Endothelial cell of umbilical vein (primary cell): ENCODE measurements at regions not wholly inside any gene's neighbourhood (a gene's known extent, or its start where the extent isn't known, plus 50 kb on each side); places are given as distances from the start of the nearest gene placed in this dataset.
A peak's percentile ranks its signal among the peaks of the same experiment; 100 is the strongest.

Experiments used
- BruUV-seq: library from RNA; stranded (reverse); fragments of 400-500 nt; replicated peaks from 2 replicates; lab custom pipeline; 2021; lab: Mats Ljungman, UMichigan
- CTCF ChIA-PET: fragments of 300-600, 350-600 bp; sonication (Branson Sonifier 250); formaldehyde crosslinking; loops from one replicate; lab custom pipeline; 2021; ENCODE audit warnings: antibody characterized with exemption, inconsistent platforms; lab: Charles Lee
- POLR2A ChIA-PET: fragments of 300-600, 350-600 bp; sonication (Branson Sonifier 250); formaldehyde crosslinking; loops from one replicate; lab custom pipeline; 2021; ENCODE audit warnings: antibody characterized with exemption, inconsistent platforms; lab: Charles Lee
- DNase-seq: peaks from one replicate; pipeline ENCODE4 v3.0.0-alpha.2; 2011; ENCODE audit warnings: low read depth, low spot score
- FAIRE-seq: peaks from 2 replicates; lab custom pipeline; 2011; peaks lifted over from hg19 to GRCh38; lab: Jason Lieb, UNC
- H2AFZ ChIP-seq: 2 replicates; pipeline ENCODE4 v1.6.0; 2012; ENCODE audit warnings: low read depth, low read length, control low read depth, inconsistent platforms
- H3K27ac ChIP-seq: 2 replicates; pipeline ENCODE4 v1.5.1; 2011; ENCODE audit warnings: low read depth, mild to moderate bottlenecking, control low read depth, low read length, moderate library complexity; ENCODE audit not compliant: insufficient read depth
- H3K27me3 ChIP-seq, 2 experiments: 2 replicates each; pipeline versions ENCODE4 v1.6.0 to v1.6.1; 2011; ENCODE audit warnings: low read length in 2 of 2, mixed read lengths in 1 of 2; ENCODE audit not compliant: control insufficient read depth in 2 of 2, insufficient read depth in 2 of 2
- H3K36me3 ChIP-seq, 2 experiments: 2 replicates in 1 of 2; 3 replicates in 1 of 2; pipeline ENCODE4 v1.5.1; 2011; ENCODE audit warnings: low read length in 2 of 2, mild to moderate bottlenecking in 1 of 2, moderate library complexity in 1 of 2; ENCODE audit not compliant: control insufficient read depth in 2 of 2, insufficient read depth in 2 of 2; ENCODE audit errors: extremely low read depth in 1 of 2
- H3K4me1 ChIP-seq: 3 replicates; pipeline ENCODE4 v1.5.1; 2011; ENCODE audit warnings: mild to moderate bottlenecking, low read length; ENCODE audit not compliant: control insufficient read depth, insufficient read depth; ENCODE audit errors: extremely low read depth
- H3K4me2 ChIP-seq: 2 replicates; pipeline ENCODE4 v1.6.1; 2011; ENCODE audit warnings: low read length, control low read depth, mixed read lengths; ENCODE audit not compliant: insufficient read depth
- H3K4me3 ChIP-seq, 3 experiments: fragments of 200-600 bp in 1 of 3; sonication (generic), shearing (Covaris generic) in 1 of 3; replicated peaks in 1 of 3; 2 replicates each; pipeline ENCODE4 v1.5.1; 2011 to 2016; ENCODE audit warnings: control low read depth in 3 of 3, low read length in 3 of 3, mild to moderate bottlenecking in 2 of 3, inconsistent platforms in 1 of 3, low read depth in 1 of 3, moderate library complexity in 1 of 3; ENCODE audit not compliant: insufficient read depth in 1 of 3
- H3K79me2 ChIP-seq: 2 replicates; pipeline ENCODE4 v1.6.0; 2012; ENCODE audit warnings: low read length, inconsistent platforms; ENCODE audit not compliant: control insufficient read depth, insufficient read depth
- H3K9ac ChIP-seq: replicated peaks from 2 replicates; pipeline ENCODE3; 2011; ENCODE audit warnings: low read length, control low read depth; ENCODE audit not compliant: insufficient read depth; ENCODE audit errors: extremely low read depth
- H3K9me1 ChIP-seq: replicated peaks from 3 replicates; pipeline ENCODE4 v1.6.0; 2011; ENCODE audit warnings: mild to moderate bottlenecking, low read length; ENCODE audit not compliant: control insufficient read depth, insufficient read depth; ENCODE audit errors: extremely low read depth
- H3K9me3 ChIP-seq: replicated peaks from 2 replicates; pipeline ENCODE4 v1.5.1; 2012; ENCODE audit warnings: low read length, inconsistent platforms; ENCODE audit not compliant: control insufficient read depth, insufficient read depth
- H4K20me1 ChIP-seq: replicated peaks from 2 replicates; pipeline ENCODE3; 2011; ENCODE audit warnings: mild to moderate bottlenecking, low read length; ENCODE audit not compliant: control insufficient read depth, insufficient read depth; ENCODE audit errors: extremely low read depth
- EZH2 ChIP-seq: IDR thresholded peaks from 2 replicates; pipeline ENCODE4 v1.6.1; 2012; ENCODE audit warnings: borderline replicate concordance, low read depth, mild to moderate bottlenecking, moderate library complexity, low read length, inconsistent platforms; ENCODE audit not compliant: severe bottlenecking
- FOS ChIP-seq: IDR thresholded peaks from 2 replicates; pipeline ENCODE4 v1.6.1; 2011; ENCODE audit warnings: mild to moderate bottlenecking, low read length, moderate library complexity, borderline replicate concordance; ENCODE audit not compliant: insufficient read depth
- JUN ChIP-seq: IDR thresholded peaks from 2 replicates; pipeline ENCODE4 v1.6.1; 2011; ENCODE audit warnings: borderline replicate concordance, low read depth; ENCODE audit not compliant: insufficient read length, insufficient read depth
- MYC ChIP-seq: IDR thresholded peaks from one replicate; pipeline ENCODE4 v1.6.1; 2011; ENCODE audit warnings: mild to moderate bottlenecking, low read depth, low read length
- POLR2A ChIP-seq: IDR thresholded peaks from 2 replicates; pipeline ENCODE4 v1.6.1; 2012; ENCODE audit warnings: low read depth, mild to moderate bottlenecking, control low read depth, low read length
- dilution Hi-C: fragments of 300-500 bp; cut with MboI; formaldehyde crosslinking; loops from one replicate; pipeline ENCODE4 v1.15.0; 2019; ENCODE audit warnings: low sequenced_read_pairs; ENCODE audit not compliant: extremely low pct_ligation_motif_present
- intact Hi-C: fragments of 100-400 bp; cut with micrococcal nuclease; formaldehyde crosslinking; loops from one replicate; pipeline ENCODE4 v1.10.0; 2022
- TF ChIP-seq, protein P1 (sequence below), 2 donors: IDR thresholded peaks; 1 replicate in 1 of 2; 2 replicates in 1 of 2; pipeline ENCODE4 v1.5.1; 2011; ENCODE audit warnings: low read length in 2 of 2, mild to moderate bottlenecking in 2 of 2, moderate library complexity in 2 of 2, control low read depth in 1 of 2, inconsistent platforms in 1 of 2, low read depth in 1 of 2; ENCODE audit not compliant: insufficient read depth in 1 of 2; ENCODE audit errors: extremely low read depth in 1 of 2

DNA sequence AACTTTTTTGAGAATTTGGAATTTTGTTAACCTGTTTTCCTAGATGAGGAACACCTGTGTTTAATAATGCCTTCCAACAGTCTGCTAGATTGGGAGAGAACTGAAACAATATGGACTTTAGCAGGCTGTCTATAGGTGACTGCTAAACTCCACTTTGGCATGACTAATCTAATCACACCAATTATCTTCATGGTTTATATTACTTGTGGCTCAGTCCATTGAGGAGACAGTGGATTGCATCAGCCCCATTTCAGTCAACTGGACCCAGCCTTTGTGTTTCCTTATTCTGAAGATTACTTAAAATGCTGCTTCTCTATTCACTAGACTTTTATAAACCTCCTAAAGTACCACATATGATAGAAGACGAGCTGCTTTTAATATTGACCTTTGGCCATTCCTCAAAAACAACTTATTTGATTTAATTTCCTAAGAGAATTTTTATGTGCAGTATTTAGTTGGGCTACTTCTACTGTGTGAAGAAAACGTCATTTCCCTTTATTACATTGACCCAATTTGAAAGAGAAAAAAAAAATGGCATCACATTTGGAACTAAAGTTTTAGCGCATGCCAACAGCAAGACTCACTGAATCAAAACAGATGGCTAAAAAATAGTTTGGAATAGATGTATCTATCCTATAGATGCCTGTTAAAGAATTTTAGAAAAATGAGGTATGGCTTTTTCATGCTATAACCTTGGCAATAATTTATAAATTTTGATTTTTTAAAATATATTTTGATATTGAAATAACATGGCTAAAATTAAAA, 295.8 kb downstream of the NDFIP2 start:
- CTCF ChIA-PET = interaction anchor here (1.6 to 3.3 kb wide), 5 partner anchors 10 to 583 kb away, joined by 3 to 20 read pairs (median 13); no protein-coding TSS in a partner anchor
- no peaks in the 10 kb centered on the region for H3K36me3 ChIP-seq
- intact Hi-C loops (loop anchor here (1.0 to 10.0 kb wide), 9 partner anchors 97 to 1241 kb away; no protein-coding TSS in a partner anchor), dilution Hi-C loops (no loop called here)
- no peaks in the 10 kb centered on the region for H3K9me3 ChIP-seq
- no peak overlapping the region for H3K27ac ChIP-seq
- H3K27me3 ChIP-seq = no peaks in the 10 kb centered on the region
- H4K20me1 ChIP-seq = no peaks in the 10 kb centered on the region
- no TSS peak for BruUV-seq
- no peak overlapping the region for H3K4me3 ChIP-seq
- no peak for TF ChIP-seq FOS
- TF ChIP-seq JUN = no peak
- no peak for TF ChIP-seq POLR2A
- no peak for TF ChIP-seq EZH2
- DNase-seq (no peak), FAIRE-seq (peak; percentile 26)
- H3K4me2 ChIP-seq = no peak overlapping the region
- no peak overlapping the region for H3K9ac ChIP-seq
- peaks cover 4% of the 10 kb centered on the region for H3K4me1 ChIP-seq
- no peaks in the 10 kb centered on the region for H3K9me1 ChIP-seq
- POLR2A ChIA-PET = no interaction called here
- H2AFZ ChIP-seq = peak overlapping the region; percentile 13
- H3K79me2 ChIP-seq = no peaks in the 10 kb centered on the region

DNA sequence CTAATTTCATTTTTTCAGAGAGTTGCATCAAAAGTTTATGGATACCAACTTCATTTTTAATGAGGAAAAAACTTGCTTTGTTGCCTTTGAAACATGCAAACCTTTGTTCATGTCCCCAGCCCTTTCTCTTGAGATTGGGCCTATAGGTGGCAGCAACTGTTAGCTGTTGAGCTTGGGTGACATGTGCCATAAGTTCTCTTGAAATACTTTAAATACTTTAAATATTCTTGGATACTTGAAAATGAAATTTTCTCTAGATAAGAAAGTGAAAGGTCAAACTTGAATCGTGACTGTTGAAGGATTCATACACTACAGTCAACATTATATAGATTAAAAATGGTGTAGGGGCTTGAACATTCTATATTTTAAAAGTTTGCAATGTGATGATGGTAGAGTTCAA, 294.9 kb downstream of the NDFIP2 start:
- no peaks in the 10 kb centered on the region for H3K36me3 ChIP-seq
- H3K4me2 ChIP-seq = no peak overlapping the region
- DNase-seq (peak; percentile 87), FAIRE-seq (peak; percentile 64)
- H3K9ac ChIP-seq = no peak overlapping the region
- H3K27me3 ChIP-seq = no peaks in the 10 kb centered on the region
- H2AFZ ChIP-seq = peak overlapping the region; percentile 46
- intact Hi-C loops = loop anchor here (1.0 to 10.0 kb wide), 10 partner anchors 97 to 1241 kb away; no protein-coding TSS in a partner anchor
- no peak overlapping the region for H3K4me3 ChIP-seq
- TF ChIP-seq, protein P1, sequence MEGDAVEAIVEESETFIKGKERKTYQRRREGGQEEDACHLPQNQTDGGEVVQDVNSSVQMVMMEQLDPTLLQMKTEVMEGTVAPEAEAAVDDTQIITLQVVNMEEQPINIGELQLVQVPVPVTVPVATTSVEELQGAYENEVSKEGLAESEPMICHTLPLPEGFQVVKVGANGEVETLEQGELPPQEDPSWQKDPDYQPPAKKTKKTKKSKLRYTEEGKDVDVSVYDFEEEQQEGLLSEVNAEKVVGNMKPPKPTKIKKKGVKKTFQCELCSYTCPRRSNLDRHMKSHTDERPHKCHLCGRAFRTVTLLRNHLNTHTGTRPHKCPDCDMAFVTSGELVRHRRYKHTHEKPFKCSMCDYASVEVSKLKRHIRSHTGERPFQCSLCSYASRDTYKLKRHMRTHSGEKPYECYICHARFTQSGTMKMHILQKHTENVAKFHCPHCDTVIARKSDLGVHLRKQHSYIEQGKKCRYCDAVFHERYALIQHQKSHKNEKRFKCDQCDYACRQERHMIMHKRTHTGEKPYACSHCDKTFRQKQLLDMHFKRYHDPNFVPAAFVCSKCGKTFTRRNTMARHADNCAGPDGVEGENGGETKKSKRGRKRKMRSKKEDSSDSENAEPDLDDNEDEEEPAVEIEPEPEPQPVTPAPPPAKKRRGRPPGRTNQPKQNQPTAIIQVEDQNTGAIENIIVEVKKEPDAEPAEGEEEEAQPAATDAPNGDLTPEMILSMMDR (IDR thresholded peaks at IDR 0.05; ENCODE audit: extremely low read depth in 1 of 2, insufficient read depth in 1 of 2, low read depth in 1 of 2, low read length in 2 of 2) = peak; percentile 65 to 67
- no peak for TF ChIP-seq MYC
- H3K27ac ChIP-seq = no peak overlapping the region
- no peaks in the 10 kb centered on the region for H4K20me1 ChIP-seq
- ChIA-PET CTCF (interaction anchor here (0.6 to 3.3 kb wide), 19 partner anchors 9 to 855 kb away, joined by 3 to 20 read pairs (median 5); partner anchors contain the start of gene SPRY2), POLR2A (interaction anchor here (1.0 kb wide), 2 partner anchors 161 to 564 kb away, joined by 3 to 4 read pairs; no protein-coding TSS in a partner anchor)
- peaks cover 4% of the 10 kb centered on the region for H3K4me1 ChIP-seq
- dilution Hi-C loops = no loop called here
- no peaks in the 10 kb centered on the region for H3K79me2 ChIP-seq
- no TSS peak for BruUV-seq
- H3K9me3 ChIP-seq = no peaks in the 10 kb centered on the region
- no peaks in the 10 kb centered on the region for H3K9me1 ChIP-seq
